Ishikawa (cell line): ENCODE measurements at regions not wholly inside any gene's neighbourhood (a gene's known extent, or its start where the extent isn't known, plus 50 kb on each side); places are given as distances from the start of the nearest gene placed in this dataset.

Experiments
- CEBPB ChIP-seq: IDR thresholded peaks from 2 replicates; pipeline ENCODE4 v1.6.1; 2012
- CREB1 ChIP-seq: IDR thresholded peaks from 2 replicates; pipeline ENCODE4 v1.6.1; 2012; ENCODE audit warnings: low read depth
- EGR1 ChIP-seq: IDR thresholded peaks from 2 replicates; pipeline ENCODE4 v1.6.1; 2012
- EP300 ChIP-seq: IDR thresholded peaks from 2 replicates; pipeline ENCODE4 v1.6.1; 2012; ENCODE audit warnings: borderline replicate concordance
- FOXM1 ChIP-seq: IDR thresholded peaks from 2 replicates; pipeline ENCODE4 v1.6.1; 2012; ENCODE audit warnings: low read depth, borderline replicate concordance
- NFIC ChIP-seq: IDR thresholded peaks from 2 replicates; pipeline ENCODE4 v1.6.1; 2012
- RAD21 ChIP-seq: IDR thresholded peaks from 2 replicates; pipeline ENCODE4 v1.6.1; 2012; ENCODE audit warnings: low read depth
- TAF1 ChIP-seq: IDR thresholded peaks from 2 replicates; pipeline ENCODE4 v1.6.1; 2012; ENCODE audit warnings: low read depth, mild to moderate bottlenecking
- TCF12 ChIP-seq: IDR thresholded peaks from 2 replicates; pipeline ENCODE4 v1.6.1; 2012; ENCODE audit warnings: low read depth
- TEAD4 ChIP-seq: IDR thresholded peaks from 2 replicates; pipeline ENCODE4 v1.6.1; 2012
- YY1 ChIP-seq: IDR thresholded peaks from 2 replicates; pipeline ENCODE4 v1.6.1; 2012; ENCODE audit warnings: low read depth
- ZBTB7A ChIP-seq: IDR thresholded peaks from 2 replicates; pipeline ENCODE4 v1.6.1; 2012; ENCODE audit warnings: low read depth
- TF ChIP-seq, protein P1 (sequence below): IDR thresholded peaks from 2 replicates; pipeline ENCODE4 v1.6.1; 2012; ENCODE audit warnings: low read depth, mild to moderate bottlenecking
- TF ChIP-seq, protein P2 (sequence below): IDR thresholded peaks from 2 replicates; pipeline ENCODE4 v1.6.1; 2012
- TF ChIP-seq, protein P3 (sequence below): IDR thresholded peaks from 2 replicates; pipeline ENCODE4 v1.6.1; 2012

DNA sequence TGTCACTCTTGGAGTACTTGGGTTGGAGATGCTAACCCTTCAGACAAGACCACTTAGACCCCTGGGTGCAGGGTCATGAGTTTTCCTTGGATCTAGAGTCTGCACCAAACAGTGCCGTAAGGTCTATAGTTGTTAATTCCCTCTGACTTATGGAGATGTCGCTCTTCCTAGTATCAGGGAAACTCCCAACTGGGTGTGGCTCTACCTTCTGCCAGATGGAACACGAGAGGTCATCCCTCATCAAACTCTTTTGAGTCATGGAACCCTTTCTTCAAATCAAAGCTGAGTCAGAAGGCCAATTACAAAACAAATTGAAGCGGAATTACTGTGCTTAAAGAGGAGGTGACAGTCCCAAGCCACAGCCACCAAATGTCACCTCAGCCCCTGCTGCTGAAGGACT, 514.9 kb upstream of the PROK2 start:
- TF ChIP-seq TCF12 (no peak), NFIC (no peak)

DNA sequence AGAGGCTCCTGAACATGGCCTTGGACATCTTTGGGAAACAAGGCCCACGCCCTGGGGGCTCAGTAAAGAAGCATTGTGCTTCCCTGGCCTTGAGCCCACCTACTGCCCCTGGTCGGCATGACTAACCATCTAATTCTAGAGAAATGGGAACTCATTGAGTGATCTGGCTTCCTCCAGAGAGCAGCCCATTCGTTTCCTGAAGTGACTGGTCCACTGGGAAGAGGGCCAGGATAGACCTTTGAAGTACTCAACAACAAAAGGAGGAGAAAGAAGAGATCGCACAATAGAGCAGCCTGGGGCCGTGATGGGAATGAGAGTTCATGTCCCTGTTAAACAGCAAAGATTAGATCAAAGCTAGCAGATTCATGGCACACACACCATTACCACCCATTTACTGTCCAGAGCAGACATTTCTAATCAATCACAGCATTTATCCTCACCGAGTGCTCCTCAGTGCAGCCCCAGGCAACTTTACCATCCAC, 514.4 kb upstream of the PROK2 start:
- TF ChIP-seq TEAD4 (no peak), FOXM1 (no peak), EP300 (no peak), ZBTB7A (no peak), EGR1 (no peak), CEBPB (no peak)
- TF ChIP-seq, protein P1, sequence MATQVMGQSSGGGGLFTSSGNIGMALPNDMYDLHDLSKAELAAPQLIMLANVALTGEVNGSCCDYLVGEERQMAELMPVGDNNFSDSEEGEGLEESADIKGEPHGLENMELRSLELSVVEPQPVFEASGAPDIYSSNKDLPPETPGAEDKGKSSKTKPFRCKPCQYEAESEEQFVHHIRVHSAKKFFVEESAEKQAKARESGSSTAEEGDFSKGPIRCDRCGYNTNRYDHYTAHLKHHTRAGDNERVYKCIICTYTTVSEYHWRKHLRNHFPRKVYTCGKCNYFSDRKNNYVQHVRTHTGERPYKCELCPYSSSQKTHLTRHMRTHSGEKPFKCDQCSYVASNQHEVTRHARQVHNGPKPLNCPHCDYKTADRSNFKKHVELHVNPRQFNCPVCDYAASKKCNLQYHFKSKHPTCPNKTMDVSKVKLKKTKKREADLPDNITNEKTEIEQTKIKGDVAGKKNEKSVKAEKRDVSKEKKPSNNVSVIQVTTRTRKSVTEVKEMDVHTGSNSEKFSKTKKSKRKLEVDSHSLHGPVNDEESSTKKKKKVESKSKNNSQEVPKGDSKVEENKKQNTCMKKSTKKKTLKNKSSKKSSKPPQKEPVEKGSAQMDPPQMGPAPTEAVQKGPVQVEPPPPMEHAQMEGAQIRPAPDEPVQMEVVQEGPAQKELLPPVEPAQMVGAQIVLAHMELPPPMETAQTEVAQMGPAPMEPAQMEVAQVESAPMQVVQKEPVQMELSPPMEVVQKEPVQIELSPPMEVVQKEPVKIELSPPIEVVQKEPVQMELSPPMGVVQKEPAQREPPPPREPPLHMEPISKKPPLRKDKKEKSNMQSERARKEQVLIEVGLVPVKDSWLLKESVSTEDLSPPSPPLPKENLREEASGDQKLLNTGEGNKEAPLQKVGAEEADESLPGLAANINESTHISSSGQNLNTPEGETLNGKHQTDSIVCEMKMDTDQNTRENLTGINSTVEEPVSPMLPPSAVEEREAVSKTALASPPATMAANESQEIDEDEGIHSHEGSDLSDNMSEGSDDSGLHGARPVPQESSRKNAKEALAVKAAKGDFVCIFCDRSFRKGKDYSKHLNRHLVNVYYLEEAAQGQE = no peak
- TF ChIP-seq, protein P2, sequence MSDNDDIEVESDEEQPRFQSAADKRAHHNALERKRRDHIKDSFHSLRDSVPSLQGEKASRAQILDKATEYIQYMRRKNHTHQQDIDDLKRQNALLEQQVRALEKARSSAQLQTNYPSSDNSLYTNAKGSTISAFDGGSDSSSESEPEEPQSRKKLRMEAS = no peak

DNA sequence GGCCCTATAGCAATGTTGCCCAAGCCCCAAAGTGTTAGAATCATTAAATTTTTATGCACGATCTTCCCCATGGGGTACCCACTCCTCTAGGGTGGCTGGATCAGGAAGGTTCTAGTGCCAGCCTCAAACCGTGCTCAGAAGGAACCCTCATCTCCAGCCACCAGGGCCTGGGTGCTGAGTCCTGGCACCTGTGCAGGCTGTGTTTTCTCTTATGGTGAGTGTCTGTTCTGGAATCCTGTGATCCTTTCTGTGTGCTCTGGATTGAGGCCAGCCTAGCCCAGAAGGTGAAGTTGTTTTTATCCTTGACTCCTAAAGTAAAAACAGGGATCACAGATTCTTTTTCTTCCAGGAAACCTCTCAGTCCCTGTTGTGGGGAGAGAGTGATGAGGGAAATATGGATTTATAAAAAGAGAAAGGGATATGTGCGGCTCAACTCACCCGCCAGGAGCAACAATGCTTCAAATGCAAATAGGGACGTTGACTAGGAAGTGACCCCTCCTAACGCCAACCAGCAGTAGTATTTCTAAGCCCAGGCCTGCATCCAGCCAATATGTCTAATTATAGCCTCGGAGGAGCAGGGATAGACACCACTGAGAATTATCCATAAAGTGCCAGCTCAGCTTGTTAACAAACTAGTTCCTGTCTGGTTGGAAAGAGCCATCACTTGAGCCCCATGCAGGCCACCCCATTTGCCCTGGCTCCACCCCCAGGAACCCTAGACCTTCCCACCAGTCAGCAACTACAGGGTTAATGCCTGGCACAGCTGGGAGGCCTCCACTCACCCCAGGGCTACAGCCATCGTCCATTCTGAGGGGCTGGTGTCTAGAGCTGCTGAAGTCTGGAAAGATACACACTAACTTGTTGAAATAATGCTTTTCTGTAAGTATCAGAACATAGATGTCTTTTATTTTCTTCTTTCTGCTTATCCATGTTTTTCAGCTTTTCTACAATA, 513.5 kb upstream of the PROK2 start:
- no peak for TF ChIP-seq TAF1

DNA sequence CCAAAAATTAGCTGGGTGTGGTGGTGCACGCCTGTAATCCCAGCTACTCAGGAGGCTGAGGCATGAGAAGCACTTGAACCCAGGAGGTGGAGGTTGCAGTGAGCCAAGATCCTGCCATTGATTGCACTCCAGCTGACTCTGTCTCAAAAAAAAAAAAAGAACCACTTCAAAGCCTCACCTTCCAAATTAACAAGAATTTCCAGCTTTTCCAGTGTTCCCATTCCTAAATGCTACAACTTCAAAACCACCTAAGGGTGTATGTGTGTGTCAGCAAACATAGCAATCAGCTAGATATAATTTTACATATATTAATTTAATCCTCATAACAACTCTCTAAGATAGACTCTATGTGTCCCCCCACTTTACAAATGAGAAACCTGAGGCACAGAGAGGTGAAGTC, 512.5 kb upstream of the PROK2 start:
- TF ChIP-seq, protein P2 = no peak
- TF ChIP-seq EGR1 (no peak), TCF12 (no peak), NFIC (no peak), CEBPB (no peak), RAD21 (no peak), YY1 (no peak), FOXM1 (no peak), CREB1 (no peak), ZBTB7A (no peak), EP300 (no peak)
- TF ChIP-seq, protein P3, sequence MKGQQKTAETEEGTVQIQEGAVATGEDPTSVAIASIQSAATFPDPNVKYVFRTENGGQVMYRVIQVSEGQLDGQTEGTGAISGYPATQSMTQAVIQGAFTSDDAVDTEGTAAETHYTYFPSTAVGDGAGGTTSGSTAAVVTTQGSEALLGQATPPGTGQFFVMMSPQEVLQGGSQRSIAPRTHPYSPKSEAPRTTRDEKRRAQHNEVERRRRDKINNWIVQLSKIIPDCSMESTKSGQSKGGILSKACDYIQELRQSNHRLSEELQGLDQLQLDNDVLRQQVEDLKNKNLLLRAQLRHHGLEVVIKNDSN = no peak
- TF ChIP-seq, protein P1 = no peak

DNA sequence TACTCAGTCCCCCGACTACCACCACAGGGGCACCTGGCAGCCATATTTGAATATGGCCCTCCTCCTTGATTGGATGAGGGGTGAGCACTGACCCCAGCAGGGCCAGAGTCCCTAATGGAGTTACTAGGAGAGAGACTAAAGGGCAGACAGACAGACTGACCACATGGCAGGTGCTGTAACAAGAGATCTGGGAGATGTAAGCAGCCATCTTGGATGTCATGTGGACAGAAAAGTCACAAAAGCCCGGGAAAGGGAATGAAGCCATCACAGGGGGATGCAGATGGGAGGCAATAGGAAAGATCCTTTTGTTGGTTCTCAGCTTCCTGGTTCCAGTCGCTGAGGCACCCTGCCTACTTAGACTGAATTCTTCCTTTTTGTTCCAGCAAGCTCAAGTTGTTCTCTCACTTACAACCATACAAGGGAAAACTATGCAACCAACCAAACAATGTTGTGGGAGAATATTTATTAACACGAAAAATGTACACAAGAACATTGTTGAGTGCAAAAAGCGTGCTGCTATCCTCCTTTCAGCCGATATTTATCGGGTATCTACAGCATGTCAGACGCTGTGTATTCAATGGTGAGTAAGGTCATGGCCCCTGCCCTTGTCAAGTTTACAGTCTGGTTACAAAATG, 511.6 kb upstream of the PROK2 start:
- TF ChIP-seq, protein P1 = no peak
- TF ChIP-seq CREB1 = no peak
- no peak for TF ChIP-seq TEAD4
